ENCODE measurements at regions not wholly inside any gene's neighbourhood (a gene's known extent, or its start where the extent isn't known, plus 50 kb on each side); places are given as distances from the start of the nearest gene placed in this dataset.

DNA sequence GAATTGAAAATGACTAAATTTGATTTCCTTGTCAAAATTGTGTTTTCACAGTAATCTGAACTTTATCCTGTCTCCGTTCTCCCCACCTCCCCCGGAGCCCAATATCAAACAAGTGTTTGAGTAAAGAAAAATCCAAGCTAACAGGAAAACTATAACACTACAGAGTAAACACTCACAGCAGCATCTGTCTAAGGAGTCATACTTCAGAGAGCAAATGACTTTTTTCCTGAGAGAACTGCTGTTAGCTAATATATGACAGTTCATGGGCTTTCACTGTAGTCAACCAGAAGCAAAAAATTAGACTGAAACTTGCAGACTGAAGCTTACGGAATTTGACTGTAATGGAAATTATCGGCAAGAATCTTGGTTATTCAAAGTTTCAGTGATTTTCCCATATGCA is 321.7 kb downstream of the ANKRD50 start:
- H3K9ac ChIP-seq (ENCODE audit: low read depth in 1 of 2, low read length in 2 of 2): no peak overlapping the region
- no peaks in the 10 kb centered on the region for H3K36me3 ChIP-seq (ENCODE audit: control insufficient read depth in 2 of 2, insufficient read depth in 2 of 2, low read length in 2 of 2)
- no peak overlapping the region for H3K27ac ChIP-seq (ENCODE audit: low read depth in 2 of 2, low read length in 2 of 2)
- no peaks in the 10 kb centered on the region for H3K27me3 ChIP-seq (ENCODE audit: control insufficient read depth in 2 of 2, insufficient read depth in 2 of 2, low read length in 2 of 2)
- H3K9me3 ChIP-seq (ENCODE audit: control insufficient read depth in 2 of 2, low read length in 2 of 2): no peaks in the 10 kb centered on the region
- H3K4me1 ChIP-seq (ENCODE audit: control insufficient read depth in 2 of 2, insufficient read depth in 2 of 2, low read length in 2 of 2): no peaks in the 10 kb centered on the region
- no peak overlapping the region for H3K4me3 ChIP-seq (ENCODE audit: low read length in 2 of 2)

DNA sequence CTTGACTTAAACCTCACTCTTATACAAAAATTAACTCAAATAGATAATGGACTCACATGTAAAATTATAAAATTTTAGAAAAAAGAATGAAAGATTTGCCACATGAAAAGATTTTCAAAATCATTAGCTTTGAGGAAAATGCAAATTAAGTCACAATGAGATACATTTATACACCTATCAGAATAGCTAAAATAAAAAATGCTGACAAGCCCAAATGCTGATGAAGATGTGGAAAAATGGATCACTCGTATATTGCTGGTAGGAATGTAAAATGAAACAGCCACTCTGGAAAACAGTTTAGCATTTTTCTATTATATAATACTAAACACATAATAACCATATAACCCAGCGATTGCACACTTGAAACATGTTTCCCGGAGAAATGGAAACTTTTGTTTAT is 316.2 kb downstream of the ANKRD50 start:
- no peaks in the 10 kb centered on the region for H3K9me3 ChIP-seq (ENCODE audit: control insufficient read depth in 2 of 2, low read length in 2 of 2)
- no peak overlapping the region for H3K4me3 ChIP-seq (ENCODE audit: low read length in 2 of 2)
- H3K27me3 ChIP-seq (ENCODE audit: control insufficient read depth in 2 of 2, insufficient read depth in 2 of 2, low read length in 2 of 2): no peaks in the 10 kb centered on the region
- H3K36me3 ChIP-seq (ENCODE audit: control insufficient read depth in 2 of 2, insufficient read depth in 2 of 2, low read length in 2 of 2): no peaks in the 10 kb centered on the region
- H3K9ac ChIP-seq (ENCODE audit: low read depth in 1 of 2, low read length in 2 of 2): no peak overlapping the region
- H3K4me1 ChIP-seq (ENCODE audit: control insufficient read depth in 2 of 2, insufficient read depth in 2 of 2, low read length in 2 of 2): no peaks in the 10 kb centered on the region
- no peak overlapping the region for H3K27ac ChIP-seq (ENCODE audit: low read depth in 2 of 2, low read length in 2 of 2)

DNA sequence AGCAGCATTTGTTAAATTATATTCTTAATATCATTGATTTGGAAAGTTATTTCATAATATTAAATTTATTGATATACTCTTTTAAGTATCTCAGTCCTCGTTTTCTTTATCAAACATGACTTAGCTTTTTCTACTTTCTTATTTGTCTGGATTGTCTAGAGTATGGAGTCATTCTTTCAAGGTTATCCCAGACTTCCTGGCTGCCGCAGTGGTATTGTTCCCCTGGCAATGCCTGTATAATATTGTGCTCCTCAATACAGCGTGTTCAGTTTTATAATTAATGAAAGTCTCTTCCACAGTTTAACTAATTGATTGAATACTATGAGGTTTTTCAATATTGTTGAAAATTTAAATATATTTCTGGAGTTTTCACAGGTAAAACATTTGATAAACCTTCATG is 310.9 kb downstream of the ANKRD50 start:
- H3K4me3 ChIP-seq (ENCODE audit: low read length in 2 of 2): no peak overlapping the region
- no peak overlapping the region for H3K27ac ChIP-seq (ENCODE audit: low read depth in 2 of 2, low read length in 2 of 2)

DNA sequence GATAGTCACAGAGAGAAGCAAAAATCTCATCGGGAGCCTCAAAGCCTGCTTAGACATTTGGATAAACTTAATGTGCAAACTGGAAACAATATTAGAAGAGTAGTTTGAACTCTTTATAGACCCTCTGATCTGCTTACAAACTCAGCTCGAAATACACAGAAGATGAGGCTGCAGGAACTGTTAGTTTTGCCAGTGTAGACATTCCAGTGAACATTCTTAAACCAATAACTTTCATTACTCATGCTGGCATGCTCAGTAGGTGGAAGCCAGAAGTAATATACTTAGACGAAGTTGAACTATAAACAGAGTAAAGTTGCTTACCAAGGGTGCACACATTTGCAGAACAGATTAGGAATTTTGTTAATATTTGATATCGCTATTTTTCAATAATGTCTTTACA is 303.5 kb downstream of the ANKRD50 start:
- Histone ChIP-seq H3K27me3 (ENCODE audit: control insufficient read depth in 2 of 2, insufficient read depth in 2 of 2, low read length in 2 of 2) (no peaks in the 10 kb centered on the region), H3K36me3 (ENCODE audit: control insufficient read depth in 2 of 2, insufficient read depth in 2 of 2, low read length in 2 of 2) (no peaks in the 10 kb centered on the region), H3K4me3 (ENCODE audit: low read length in 2 of 2) (no peak overlapping the region), H3K27ac (ENCODE audit: low read depth in 2 of 2, low read length in 2 of 2) (no peak overlapping the region), H3K9me3 (ENCODE audit: control insufficient read depth in 2 of 2, low read length in 2 of 2) (no peaks in the 10 kb centered on the region), H3K4me1 (ENCODE audit: control insufficient read depth in 2 of 2, insufficient read depth in 2 of 2, low read length in 2 of 2) (no peaks in the 10 kb centered on the region), H3K9ac (ENCODE audit: low read depth in 1 of 2, low read length in 2 of 2) (no peak overlapping the region)

More for the DNA sequence above, 310.9 kb downstream of the ANKRD50 start:
- Histone ChIP-seq H3K36me3 (ENCODE audit: control insufficient read depth in 2 of 2, insufficient read depth in 2 of 2, low read length in 2 of 2) (no peaks in the 10 kb centered on the region), H3K4me1 (ENCODE audit: control insufficient read depth in 2 of 2, insufficient read depth in 2 of 2, low read length in 2 of 2) (no peaks in the 10 kb centered on the region), H3K9me3 (ENCODE audit: control insufficient read depth in 2 of 2, low read length in 2 of 2) (no peaks in the 10 kb centered on the region), H3K27me3 (ENCODE audit: control insufficient read depth in 2 of 2, insufficient read depth in 2 of 2, low read length in 2 of 2) (no peaks in the 10 kb centered on the region), H3K9ac (ENCODE audit: low read depth in 1 of 2, low read length in 2 of 2) (no peak overlapping the region)

DNA sequence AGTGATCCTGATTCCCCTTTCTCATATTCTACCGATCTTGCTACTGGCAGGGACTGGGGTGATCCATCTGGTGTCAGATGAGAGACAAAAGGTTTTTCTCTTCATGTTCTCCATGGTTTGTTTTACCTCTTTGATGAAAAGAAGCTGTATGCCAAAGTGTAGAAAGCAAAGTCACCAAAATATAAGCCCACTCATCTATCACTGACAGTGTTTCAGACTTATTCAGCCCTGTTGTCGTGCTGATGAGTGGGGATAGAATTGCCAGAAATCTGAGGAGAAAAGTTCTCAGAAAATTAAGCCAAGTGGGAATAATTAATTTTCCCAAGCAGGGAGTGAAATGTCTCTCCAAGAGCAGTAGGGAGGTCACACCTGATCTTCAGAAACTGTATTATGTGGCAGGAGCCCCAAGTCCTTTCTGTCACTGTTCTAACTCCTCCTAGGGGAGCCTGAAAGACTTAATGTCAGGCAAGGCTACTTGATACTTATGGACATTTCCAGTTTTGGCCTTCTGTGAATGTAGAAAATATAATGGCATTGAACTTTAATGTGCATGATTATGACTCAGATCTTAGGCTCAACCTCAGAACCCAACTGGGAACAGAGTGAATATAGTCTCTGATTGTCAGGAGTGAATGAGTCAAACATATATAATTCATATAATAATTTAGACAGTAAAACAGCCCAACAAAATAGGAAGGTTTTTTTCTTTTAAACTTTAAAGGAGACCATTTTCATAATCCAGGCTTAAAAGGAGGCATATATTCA is 298.1 kb downstream of the ANKRD50 start:
- H3K9ac ChIP-seq (ENCODE audit: low read depth in 1 of 2, low read length in 2 of 2): no peak overlapping the region
- no peak overlapping the region for H3K27ac ChIP-seq (ENCODE audit: low read depth in 2 of 2, low read length in 2 of 2)
- H3K4me3 ChIP-seq (ENCODE audit: low read length in 2 of 2): no peak overlapping the region
- H3K27me3 ChIP-seq (ENCODE audit: control insufficient read depth in 2 of 2, insufficient read depth in 2 of 2, low read length in 2 of 2): no peaks in the 10 kb centered on the region
- no peaks in the 10 kb centered on the region for H3K36me3 ChIP-seq (ENCODE audit: control insufficient read depth in 2 of 2, insufficient read depth in 2 of 2, low read length in 2 of 2)
- no peaks in the 10 kb centered on the region for H3K4me1 ChIP-seq (ENCODE audit: control insufficient read depth in 2 of 2, insufficient read depth in 2 of 2, low read length in 2 of 2)
- no peaks in the 10 kb centered on the region for H3K9me3 ChIP-seq (ENCODE audit: control insufficient read depth in 2 of 2, low read length in 2 of 2)

DNA sequence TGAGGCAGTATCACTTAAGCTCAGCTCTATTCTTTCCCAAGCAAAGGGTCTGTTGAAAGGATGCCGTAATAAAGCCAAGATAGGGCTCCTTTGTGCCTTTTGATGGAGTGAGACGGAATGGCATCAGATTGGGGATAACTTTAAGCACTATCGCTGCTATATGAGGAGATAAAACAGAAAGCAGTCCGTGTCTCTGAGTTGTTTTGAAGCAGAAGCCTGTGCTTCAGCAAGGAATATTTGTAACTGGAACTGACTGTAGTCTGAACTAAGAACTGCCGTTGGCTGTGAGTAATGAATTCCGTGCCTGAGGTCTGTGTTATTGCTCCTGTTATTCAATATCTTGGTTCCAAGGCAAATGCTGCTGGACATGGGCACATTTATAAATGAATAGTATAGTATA is 297.4 kb downstream of the ANKRD50 start:
- Histone ChIP-seq H3K27ac (ENCODE audit: low read depth in 2 of 2, low read length in 2 of 2) (no peak overlapping the region), H3K4me3 (ENCODE audit: low read length in 2 of 2) (no peak overlapping the region), H3K9ac (ENCODE audit: low read depth in 1 of 2, low read length in 2 of 2) (no peak overlapping the region), H3K36me3 (ENCODE audit: control insufficient read depth in 2 of 2, insufficient read depth in 2 of 2, low read length in 2 of 2) (no peaks in the 10 kb centered on the region), H3K9me3 (ENCODE audit: control insufficient read depth in 2 of 2, low read length in 2 of 2) (no peaks in the 10 kb centered on the region), H3K4me1 (ENCODE audit: control insufficient read depth in 2 of 2, insufficient read depth in 2 of 2, low read length in 2 of 2) (no peaks in the 10 kb centered on the region), H3K27me3 (ENCODE audit: control insufficient read depth in 2 of 2, insufficient read depth in 2 of 2, low read length in 2 of 2) (no peaks in the 10 kb centered on the region)

DNA sequence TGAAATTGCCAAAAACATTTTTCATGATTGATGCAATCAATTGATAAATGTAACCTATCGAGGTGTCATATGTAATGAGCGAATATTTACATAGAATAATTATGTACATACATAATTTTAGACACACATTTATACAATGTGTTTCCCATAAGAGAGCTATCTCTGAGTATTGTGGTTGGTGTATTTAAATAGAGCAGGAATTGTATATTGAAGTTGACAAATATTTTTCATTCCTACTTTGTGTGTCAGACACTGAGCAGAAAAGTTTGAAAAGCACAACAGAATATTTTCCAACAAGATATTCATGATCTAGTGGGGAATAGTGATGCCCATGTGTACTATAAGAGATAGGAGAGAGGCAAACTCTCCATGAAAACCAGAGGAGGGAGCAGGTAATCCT is 295.2 kb downstream of the ANKRD50 start:
- no peaks in the 10 kb centered on the region for H3K4me1 ChIP-seq (ENCODE audit: control insufficient read depth in 2 of 2, insufficient read depth in 2 of 2, low read length in 2 of 2)
- no peaks in the 10 kb centered on the region for H3K27me3 ChIP-seq (ENCODE audit: control insufficient read depth in 2 of 2, insufficient read depth in 2 of 2, low read length in 2 of 2)
- no peaks in the 10 kb centered on the region for H3K36me3 ChIP-seq (ENCODE audit: control insufficient read depth in 2 of 2, insufficient read depth in 2 of 2, low read length in 2 of 2)
- no peak overlapping the region for H3K9ac ChIP-seq (ENCODE audit: low read depth in 1 of 2, low read length in 2 of 2)
- H3K9me3 ChIP-seq (ENCODE audit: control insufficient read depth in 2 of 2, low read length in 2 of 2): no peaks in the 10 kb centered on the region
- H3K4me3 ChIP-seq (ENCODE audit: low read length in 2 of 2): no peak overlapping the region
- no peak overlapping the region for H3K27ac ChIP-seq (ENCODE audit: low read depth in 2 of 2, low read length in 2 of 2)

DNA sequence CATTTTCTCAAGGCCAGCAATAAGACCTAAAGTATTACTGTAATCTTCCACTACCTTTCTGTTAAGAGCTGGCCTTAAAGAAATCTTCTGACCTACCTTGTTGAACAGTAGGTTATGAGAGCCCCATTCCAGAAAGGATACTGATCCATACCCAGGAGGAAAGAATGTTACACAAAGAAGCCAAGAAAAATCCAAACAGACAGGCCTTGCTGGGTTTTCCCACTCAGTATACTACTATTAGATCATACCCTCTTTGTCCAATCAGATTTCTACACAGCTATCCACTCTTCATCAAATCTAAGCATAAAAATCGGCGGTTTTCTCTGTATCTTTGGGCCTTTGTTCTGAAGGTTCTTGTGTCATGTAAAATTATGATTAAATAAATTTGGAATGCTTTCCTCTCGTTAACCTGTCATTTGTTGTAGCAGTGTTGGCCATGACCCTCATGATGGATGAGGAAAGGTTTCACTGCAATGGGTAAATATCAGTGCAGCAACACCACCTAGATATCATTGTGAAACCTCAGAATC is 292.3 kb downstream of the ANKRD50 start:
- Histone ChIP-seq H3K27me3 (ENCODE audit: control insufficient read depth in 2 of 2, insufficient read depth in 2 of 2, low read length in 2 of 2) (no peaks in the 10 kb centered on the region), H3K36me3 (ENCODE audit: control insufficient read depth in 2 of 2, insufficient read depth in 2 of 2, low read length in 2 of 2) (no peaks in the 10 kb centered on the region), H3K27ac (ENCODE audit: low read depth in 2 of 2, low read length in 2 of 2) (no peak overlapping the region), H3K4me3 (ENCODE audit: low read length in 2 of 2) (no peak overlapping the region), H3K9ac (ENCODE audit: low read depth in 1 of 2, low read length in 2 of 2) (no peak overlapping the region), H3K4me1 (ENCODE audit: control insufficient read depth in 2 of 2, insufficient read depth in 2 of 2, low read length in 2 of 2) (no peaks in the 10 kb centered on the region), H3K9me3 (ENCODE audit: control insufficient read depth in 2 of 2, low read length in 2 of 2) (no peaks in the 10 kb centered on the region)

DNA sequence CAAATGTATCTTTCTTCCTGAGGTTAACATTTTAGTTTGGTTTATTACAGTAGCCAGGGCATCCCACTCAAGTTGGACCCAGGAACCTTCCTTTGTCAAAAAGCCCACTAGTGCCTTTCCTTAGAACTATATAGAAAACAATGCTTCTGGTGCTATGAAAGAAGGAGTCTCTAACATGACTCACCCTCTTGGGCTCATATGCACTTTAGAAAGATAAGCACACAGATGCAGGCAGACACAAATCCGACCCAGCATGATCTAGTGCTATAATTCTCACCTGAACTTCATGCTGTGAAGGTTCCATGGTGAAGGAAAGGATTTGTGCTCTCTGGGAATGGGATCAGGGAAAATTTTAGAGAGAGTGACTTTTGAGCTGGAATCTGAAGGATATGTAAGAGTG is 289.4 kb downstream of the ANKRD50 start:
- H3K9ac ChIP-seq (ENCODE audit: low read depth in 1 of 2, low read length in 2 of 2): no peak overlapping the region
- H3K9me3 ChIP-seq (ENCODE audit: control insufficient read depth in 2 of 2, low read length in 2 of 2): no peaks in the 10 kb centered on the region
- no peaks in the 10 kb centered on the region for H3K36me3 ChIP-seq (ENCODE audit: control insufficient read depth in 2 of 2, insufficient read depth in 2 of 2, low read length in 2 of 2)
- peaks cover 3 to 12% of the 10 kb centered on the region in 2 donors for H3K4me1 ChIP-seq (ENCODE audit: control insufficient read depth in 2 of 2, insufficient read depth in 2 of 2, low read length in 2 of 2)
- H3K4me3 ChIP-seq (ENCODE audit: low read length in 2 of 2): no peak overlapping the region
- no peaks in the 10 kb centered on the region for H3K27me3 ChIP-seq (ENCODE audit: control insufficient read depth in 2 of 2, insufficient read depth in 2 of 2, low read length in 2 of 2)
- H3K27ac ChIP-seq (ENCODE audit: low read depth in 2 of 2, low read length in 2 of 2): no peak overlapping the region

DNA sequence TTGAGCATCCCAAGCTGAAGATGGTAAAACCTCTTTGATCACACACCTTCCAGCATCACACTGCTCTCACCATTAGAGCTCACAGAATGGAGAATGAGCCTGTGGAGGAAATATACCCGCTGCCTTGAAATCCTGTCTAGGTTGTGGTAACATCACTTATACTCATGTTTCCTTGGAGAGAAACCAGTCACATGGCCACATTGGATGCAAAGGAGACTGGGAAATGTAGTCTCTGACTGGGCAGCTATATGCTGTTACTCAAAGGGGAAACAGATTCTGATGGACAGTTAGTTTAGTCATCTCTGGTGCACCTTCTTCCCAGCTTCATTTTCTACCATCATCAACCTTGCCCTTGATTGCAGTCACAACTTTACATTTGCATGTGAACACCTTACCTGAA is 286.3 kb downstream of the ANKRD50 start:
- Histone ChIP-seq H3K27ac (ENCODE audit: low read depth in 2 of 2, low read length in 2 of 2) (no peak overlapping the region), H3K4me1 (ENCODE audit: control insufficient read depth in 2 of 2, insufficient read depth in 2 of 2, low read length in 2 of 2) (peaks cover 3 to 16% of the 10 kb centered on the region in 2 donors), H3K36me3 (ENCODE audit: control insufficient read depth in 2 of 2, insufficient read depth in 2 of 2, low read length in 2 of 2) (no peaks in the 10 kb centered on the region), H3K4me3 (ENCODE audit: low read length in 2 of 2) (no peak overlapping the region), H3K9me3 (ENCODE audit: control insufficient read depth in 2 of 2, low read length in 2 of 2) (no peaks in the 10 kb centered on the region), H3K9ac (ENCODE audit: low read depth in 1 of 2, low read length in 2 of 2) (no peak overlapping the region), H3K27me3 (ENCODE audit: control insufficient read depth in 2 of 2, insufficient read depth in 2 of 2, low read length in 2 of 2) (no peaks in the 10 kb centered on the region)
